Superior temporal gyrus (tissue), 1 donor: ENCODE measurements at regions not wholly inside any gene's neighbourhood (a gene's known extent, or its start where the extent isn't known, plus 50 kb on each side); places are given as distances from the start of the nearest gene placed in this dataset.
A peak's percentile ranks its signal among the peaks of the same experiment; 100 is the strongest.
"Not testable (repeated sequence)": the region's sequence is repeated elsewhere in the genome, so short reads cannot be mapped to it uniquely, and the experiment has no call there.

Source experiments
- DNase-seq: peaks from one replicate; pipeline ENCODE4 v3.0.0-alpha.2; 2016; ENCODE audit errors: extremely low spot score

- peak; percentile 48 for DNase-seq
Measured at GRCh38 chr13:91247768-91248167, 99.7 kb upstream of the MIR17HG start.

DNA sequence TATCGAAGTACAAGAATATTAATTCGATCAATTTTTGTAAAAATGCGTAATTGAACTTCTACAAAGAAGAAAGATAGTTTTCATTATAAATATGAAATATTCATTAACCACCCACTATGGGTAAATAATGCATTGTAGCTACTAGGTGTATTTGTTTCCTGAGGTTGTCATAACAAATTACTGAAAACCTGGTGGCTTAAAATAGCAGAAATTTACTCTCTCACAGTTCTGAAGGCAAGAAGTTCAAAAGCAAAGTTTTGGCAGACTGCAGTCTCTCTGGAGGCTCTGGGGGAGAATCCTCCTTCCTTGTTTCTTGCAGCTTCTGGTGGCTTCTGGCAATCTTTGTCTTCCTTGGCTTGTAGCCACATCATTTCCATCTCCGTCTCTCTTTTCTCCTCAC is 99.2 kb upstream of the MIR17HG start:
- no peak for DNase-seq

GRCh38 chr13:91249370-91249769 is 98.1 kb upstream of the MIR17HG start:
- DNase-seq = no peak

DNA sequence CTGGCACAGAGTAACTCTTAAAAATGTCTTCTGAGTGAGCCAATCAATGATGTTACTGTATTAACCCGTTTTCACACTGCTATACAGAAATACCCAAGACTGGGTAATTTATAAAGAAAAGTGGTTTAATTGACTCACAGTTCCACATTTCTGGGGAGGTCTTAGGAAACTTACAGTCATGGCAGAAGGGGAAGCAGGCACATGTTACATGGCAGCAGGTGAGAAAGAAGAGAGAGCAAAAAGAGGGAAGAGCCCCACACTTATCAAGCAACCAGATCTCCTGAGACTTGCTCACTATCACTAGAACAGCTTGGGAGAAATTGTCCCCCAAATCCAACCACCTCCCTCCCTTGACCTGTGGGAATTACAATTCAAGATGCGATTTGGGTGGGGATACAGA is 97.6 kb upstream of the MIR17HG start:
- DNase-seq = no peak

DNA sequence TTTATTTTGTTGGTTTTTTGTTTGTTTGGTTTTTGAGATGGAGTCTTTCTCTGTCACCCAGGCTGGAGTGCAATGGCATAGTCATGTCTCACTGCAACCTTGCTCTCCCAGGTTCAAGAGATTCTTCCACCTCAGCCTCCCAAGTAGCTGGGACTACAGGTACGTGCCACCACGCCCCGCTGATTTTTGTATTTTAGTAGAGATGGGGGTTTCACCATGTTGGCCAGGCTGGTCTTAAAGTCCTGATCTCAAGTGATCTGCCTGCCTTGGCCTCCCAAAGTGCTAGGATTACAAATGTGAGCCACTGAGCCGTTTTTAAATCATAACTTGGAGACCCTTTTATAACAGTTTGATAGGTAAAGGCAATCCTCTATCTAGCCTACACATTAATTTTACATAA is 95.9 kb upstream of the MIR17HG start:
- DNase-seq = not testable (repeated sequence)

GRCh38 chr13:91264484-91264883 is 83.0 kb upstream of the MIR17HG start:
- no peak for DNase-seq

GRCh38 chr13:91269237-91269636 is 78.2 kb upstream of the MIR17HG start:
- no peak for DNase-seq

DNA sequence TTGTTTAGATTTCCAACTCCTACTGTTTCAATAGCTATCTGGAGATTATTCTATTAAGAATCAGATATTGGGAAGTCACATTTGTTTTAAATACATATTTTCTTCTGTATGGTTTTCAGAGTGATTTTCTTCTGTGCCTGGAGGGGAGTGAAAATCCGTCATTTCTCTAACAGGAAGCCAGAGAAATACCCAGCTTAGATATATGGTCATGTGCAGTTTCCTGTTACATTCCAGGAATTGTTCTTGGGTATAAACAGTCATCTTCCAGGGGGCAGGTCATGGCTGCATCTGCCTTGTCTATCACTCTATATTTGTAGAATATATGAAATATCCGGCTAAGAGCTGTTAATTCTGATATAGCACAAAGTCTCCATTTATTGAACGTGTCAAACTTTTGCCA is 77.5 kb upstream of the MIR17HG start:
- no peak for DNase-seq

DNA sequence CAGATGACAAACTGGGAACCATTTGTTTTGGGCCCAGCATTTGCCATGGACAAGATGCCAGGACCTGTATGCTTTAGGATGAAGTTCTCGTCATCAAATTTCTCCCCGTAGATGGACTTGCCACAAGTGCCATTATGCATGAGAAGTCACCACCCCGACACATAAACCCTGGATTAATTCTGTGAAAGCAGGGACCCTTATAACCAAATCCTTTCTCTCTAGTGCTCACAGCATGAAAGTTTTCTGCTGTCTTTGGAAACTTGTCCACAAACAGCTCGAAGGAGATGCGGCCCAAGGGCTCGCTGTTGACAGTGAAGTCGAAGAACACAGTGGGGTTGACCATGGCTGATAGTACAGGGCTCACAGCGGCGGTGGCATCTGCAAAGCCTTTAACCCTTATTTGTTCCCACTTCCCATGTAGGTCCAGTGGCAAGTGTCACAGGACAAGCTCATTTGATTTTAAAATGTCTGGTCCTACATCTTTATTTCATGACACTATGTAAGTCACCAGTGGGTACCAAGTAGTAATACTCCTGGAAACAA is 75.2 kb upstream of the MIR17HG start:
- DNase-seq = no peak

- DNase-seq = no peak
Measured at GRCh38 chr13:91273675-91274074, 73.8 kb upstream of the MIR17HG start.

- DNase-seq = no peak
Measured at GRCh38 chr13:91277013-91277676, 70.3 kb upstream of the MIR17HG start.

GRCh38 chr13:91278291-91278690 is 69.2 kb upstream of the MIR17HG start:
- no peak for DNase-seq

DNA sequence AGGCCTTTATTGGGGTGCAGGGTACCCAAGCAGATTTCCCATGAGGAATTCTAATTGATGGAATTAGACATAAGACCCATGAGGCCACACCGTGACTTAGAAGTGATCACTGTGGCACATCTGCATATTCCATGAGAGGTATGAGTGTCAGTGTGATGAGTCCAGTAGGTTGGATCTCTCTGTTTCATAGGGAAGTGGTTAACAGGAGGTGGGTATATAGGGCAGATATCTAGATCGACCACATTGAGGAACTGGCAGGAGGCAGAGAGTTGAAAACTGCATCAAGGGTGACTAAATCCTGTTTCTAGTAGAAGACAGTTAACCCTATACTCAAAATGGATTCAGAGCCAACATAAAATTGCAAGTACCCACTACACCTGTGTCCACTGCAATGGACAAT is 68.6 kb upstream of the MIR17HG start:
- DNase-seq = no peak

- no peak for DNase-seq
Measured at GRCh38 chr13:91280801-91281200, 66.7 kb upstream of the MIR17HG start.

- DNase-seq = no peak
Measured at GRCh38 chr13:91284335-91284734, 63.2 kb upstream of the MIR17HG start.

- no peak for DNase-seq
Measured at GRCh38 chr13:91286317-91286716, 61.2 kb upstream of the MIR17HG start.

DNA sequence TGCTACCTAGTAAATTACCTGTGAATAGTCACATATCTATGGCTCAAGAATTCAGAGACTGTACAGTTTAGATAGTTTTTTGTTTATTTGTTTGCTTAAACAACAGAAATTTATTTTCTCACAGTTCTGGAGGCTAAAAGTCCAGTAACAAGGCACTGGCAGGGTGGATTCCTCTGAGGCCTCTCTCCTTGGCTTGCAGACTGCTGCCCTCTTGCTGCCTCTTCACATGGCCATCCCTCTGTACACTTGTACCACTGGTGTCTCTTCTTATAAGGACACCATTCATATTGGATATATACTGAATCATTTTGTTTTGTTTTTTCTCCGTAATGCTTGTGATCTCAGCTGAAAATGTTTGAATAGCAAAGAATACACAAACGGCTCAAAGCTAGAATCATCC is 56.4 kb upstream of the MIR17HG start:
- no peak for DNase-seq

- no peak for DNase-seq
Measured at GRCh38 chr13:91292630-91293221, 54.8 kb upstream of the MIR17HG start.

- no peak for DNase-seq
Measured at GRCh38 chr13:91295712-91296410, 51.6 kb upstream of the MIR17HG start.

DNA sequence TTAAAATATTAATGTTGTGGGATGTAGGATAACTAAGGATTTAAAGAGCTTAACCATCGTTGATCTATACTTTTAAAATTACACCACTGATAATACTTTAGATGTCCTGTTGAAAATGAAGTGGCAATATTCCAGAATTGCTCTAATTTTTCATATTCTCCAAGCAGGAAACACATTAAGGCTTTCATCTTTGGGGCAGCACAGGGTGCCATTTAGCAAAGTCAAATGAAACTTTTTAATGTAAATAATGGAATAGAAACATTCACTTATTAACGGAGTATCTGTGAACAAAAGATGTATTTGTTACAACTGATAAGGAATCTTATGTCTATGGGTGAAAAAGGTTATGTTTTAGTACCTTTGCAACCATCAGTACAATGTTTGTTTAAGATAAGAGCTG is 50.0 kb upstream of the MIR17HG start:
- DNase-seq = no peak
